ENCODE measurements at regions not wholly inside any gene's neighbourhood (a gene's known extent, or its start where the extent isn't known, plus 50 kb on each side); places are given as distances from the start of the nearest gene placed in this dataset.

DNA sequence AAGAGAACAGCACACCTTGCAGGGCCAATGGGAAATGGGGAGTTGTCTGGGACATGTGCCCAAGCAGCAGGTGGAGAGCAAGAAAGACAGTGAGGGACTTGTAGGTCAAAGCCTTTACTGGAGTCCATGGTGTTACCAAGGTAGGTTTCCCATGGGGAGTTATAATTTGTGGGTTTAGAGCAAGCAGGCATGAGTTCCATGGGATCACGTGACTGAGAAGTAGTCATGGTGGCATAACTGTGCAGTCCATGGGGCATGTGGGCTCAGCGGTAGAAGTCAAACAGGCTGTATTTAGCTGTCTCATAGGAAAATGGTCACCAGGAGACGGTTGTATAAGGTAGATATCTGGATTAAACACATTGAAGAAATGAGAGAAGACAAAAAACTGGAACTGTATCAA is 715.1 kb downstream of the SLITRK1 start:
- WGBS, 4 donors, result 82 to 95% (median 87%) methylated on average over 3 of the region's 3 CpGs
- Histone ChIP-seq H3K9me3 (replicated peaks in 1 of 3) (no peaks in the 10 kb centered on the region), H3K4me1 (replicated peaks in 1 of 2) (no peaks in the 10 kb centered on the region), H3K36me3 (replicated peaks in 1 of 2) (no peaks in the 10 kb centered on the region), H3K27me3 (no peaks in the 10 kb centered on the region), H3K27ac (no peak overlapping the region), H3K4me3 (no peak overlapping the region)
- intact Hi-C loops (cut with DNase I), result no loop called here
- TF ChIP-seq, protein P1, sequence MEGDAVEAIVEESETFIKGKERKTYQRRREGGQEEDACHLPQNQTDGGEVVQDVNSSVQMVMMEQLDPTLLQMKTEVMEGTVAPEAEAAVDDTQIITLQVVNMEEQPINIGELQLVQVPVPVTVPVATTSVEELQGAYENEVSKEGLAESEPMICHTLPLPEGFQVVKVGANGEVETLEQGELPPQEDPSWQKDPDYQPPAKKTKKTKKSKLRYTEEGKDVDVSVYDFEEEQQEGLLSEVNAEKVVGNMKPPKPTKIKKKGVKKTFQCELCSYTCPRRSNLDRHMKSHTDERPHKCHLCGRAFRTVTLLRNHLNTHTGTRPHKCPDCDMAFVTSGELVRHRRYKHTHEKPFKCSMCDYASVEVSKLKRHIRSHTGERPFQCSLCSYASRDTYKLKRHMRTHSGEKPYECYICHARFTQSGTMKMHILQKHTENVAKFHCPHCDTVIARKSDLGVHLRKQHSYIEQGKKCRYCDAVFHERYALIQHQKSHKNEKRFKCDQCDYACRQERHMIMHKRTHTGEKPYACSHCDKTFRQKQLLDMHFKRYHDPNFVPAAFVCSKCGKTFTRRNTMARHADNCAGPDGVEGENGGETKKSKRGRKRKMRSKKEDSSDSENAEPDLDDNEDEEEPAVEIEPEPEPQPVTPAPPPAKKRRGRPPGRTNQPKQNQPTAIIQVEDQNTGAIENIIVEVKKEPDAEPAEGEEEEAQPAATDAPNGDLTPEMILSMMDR (IDR thresholded peaks at IDR 0.05), result no peak
- no peak for TF ChIP-seq POLR2A (IDR thresholded peaks at IDR 0.05)
- DNase-seq, result no peak

DNA sequence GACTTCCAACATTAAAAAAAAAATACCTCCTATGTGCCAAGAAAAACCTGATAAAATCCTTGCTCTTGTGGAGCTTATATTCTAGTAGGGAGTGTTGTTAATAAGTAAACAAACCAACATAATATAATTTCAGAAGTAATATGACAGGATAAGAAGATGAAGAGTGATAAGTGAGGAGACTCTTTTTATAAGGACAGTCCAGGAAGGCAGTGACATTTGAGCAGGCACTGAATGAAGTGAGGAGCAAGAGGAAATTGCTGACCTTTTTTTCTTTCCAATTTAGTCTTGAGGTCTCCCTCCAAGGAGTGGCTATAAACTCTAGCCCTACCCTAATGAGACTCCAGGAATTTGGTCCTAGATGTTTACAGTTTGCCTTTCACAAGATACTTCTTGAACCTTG is 715.7 kb downstream of the SLITRK1 start:
- Histone ChIP-seq H3K36me3 (replicated peaks in 1 of 2) (no peaks in the 10 kb centered on the region), H3K27ac (no peak overlapping the region), H3K4me3 (no peak overlapping the region), H3K27me3 (no peaks in the 10 kb centered on the region), H3K4me1 (replicated peaks in 1 of 2) (no peaks in the 10 kb centered on the region), H3K9me3 (replicated peaks in 1 of 3) (no peaks in the 10 kb centered on the region)
- intact Hi-C loops (cut with DNase I), result no loop called here
- DNase-seq, result no peak
- TF ChIP-seq, protein P1 (IDR thresholded peaks at IDR 0.05), result no peak
- no peak for TF ChIP-seq POLR2A (IDR thresholded peaks at IDR 0.05)

DNA sequence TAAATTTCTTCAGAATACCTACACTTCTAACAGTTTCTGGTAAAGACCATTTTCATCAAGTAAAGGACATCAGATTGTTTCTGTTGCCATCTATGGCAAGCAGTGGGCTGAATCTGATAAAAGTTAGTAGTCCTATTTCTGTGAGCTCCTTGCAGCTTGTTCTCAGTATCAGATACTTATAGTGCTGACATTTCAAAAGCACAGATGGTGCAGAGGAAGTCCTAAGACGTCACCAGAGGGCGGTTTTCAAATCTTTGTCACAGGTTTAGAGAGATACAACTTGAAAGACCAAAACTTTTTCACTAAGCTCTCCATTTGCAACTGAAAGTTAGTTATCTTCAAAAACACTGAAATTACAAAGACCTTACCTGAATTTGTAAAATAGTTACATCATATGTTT is 719.8 kb downstream of the SLITRK1 start:
- Histone ChIP-seq H3K36me3 (replicated peaks in 1 of 2) (no peaks in the 10 kb centered on the region), H3K27me3 (no peaks in the 10 kb centered on the region), H3K4me3 (no peak overlapping the region), H3K4me1 (replicated peaks in 1 of 2) (no peaks in the 10 kb centered on the region), H3K9me3 (replicated peaks in 1 of 3) (no peaks in the 10 kb centered on the region), H3K27ac (no peak overlapping the region)
- no peak for DNase-seq
- TF ChIP-seq POLR2A (IDR thresholded peaks at IDR 0.05), result no peak
- TF ChIP-seq, protein P1 (IDR thresholded peaks at IDR 0.05), result no peak
- intact Hi-C loops (cut with DNase I), result no loop called here
- WGBS, 4 donors, result 43 to 60% (median 50%) methylated on average over 2 of the region's 2 CpGs

DNA sequence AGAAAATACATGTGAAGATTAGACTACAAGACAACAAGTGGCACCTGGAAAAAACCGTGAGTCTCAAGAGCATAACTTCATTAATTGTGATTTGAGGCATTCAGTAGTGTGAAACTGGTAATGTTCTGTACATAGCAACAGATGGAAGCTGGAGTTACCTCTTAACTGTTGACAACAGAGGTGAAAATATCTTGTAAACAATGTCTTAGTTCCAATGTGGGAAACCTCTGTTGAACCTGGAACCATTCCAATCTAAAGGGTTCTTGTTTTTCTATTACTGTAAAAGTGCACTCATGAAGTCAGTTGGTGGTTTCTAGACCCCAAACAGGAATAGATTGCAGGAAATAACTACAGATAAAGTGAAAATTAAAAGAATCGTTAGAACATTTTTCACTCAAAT is 728.4 kb downstream of the SLITRK1 start:
- Histone ChIP-seq H3K9me3 (replicated peaks in 1 of 3) (no peaks in the 10 kb centered on the region), H3K4me3 (no peak overlapping the region), H3K27me3 (no peaks in the 10 kb centered on the region), H3K27ac (no peak overlapping the region), H3K4me1 (replicated peaks in 1 of 2) (no peaks in the 10 kb centered on the region), H3K36me3 (replicated peaks in 1 of 2) (no peaks in the 10 kb centered on the region)
- intact Hi-C loops (cut with DNase I), result no loop called here
- WGBS, 4 donors, result 48 to 57% (median 50%) methylated on average over 2 of the region's 2 CpGs
- no peak for TF ChIP-seq POLR2A (IDR thresholded peaks at IDR 0.05)
- TF ChIP-seq, protein P1 (IDR thresholded peaks at IDR 0.05), result no peak
- no peak for DNase-seq
